HG03064 (cell line): ENCODE measurements at regions not wholly inside any gene's neighbourhood (a gene's known extent, or its start where the extent isn't known, plus 50 kb on each side); places are given as distances from the start of the nearest gene placed in this dataset.

ENCODE experiments used
- ATAC-seq: cut with Tn5 transposase; IDR thresholded peaks from one replicate; pipeline ENCODE4 v1.9.1; 2021; ENCODE audit warnings: low read depth; ENCODE audit not compliant: unreplicated experiment

GRCh38 chr16:85460252-85461021, 152.7 kb upstream of the GSE1 start:
- no peak for ATAC-seq

- no peak for ATAC-seq
Observed at GRCh38 chr16:85461022-85461813, 151.9 kb upstream of the GSE1 start.

GRCh38 chr16:85461814-85462713, 151.1 kb upstream of the GSE1 start:
- ATAC-seq = no peak

DNA sequence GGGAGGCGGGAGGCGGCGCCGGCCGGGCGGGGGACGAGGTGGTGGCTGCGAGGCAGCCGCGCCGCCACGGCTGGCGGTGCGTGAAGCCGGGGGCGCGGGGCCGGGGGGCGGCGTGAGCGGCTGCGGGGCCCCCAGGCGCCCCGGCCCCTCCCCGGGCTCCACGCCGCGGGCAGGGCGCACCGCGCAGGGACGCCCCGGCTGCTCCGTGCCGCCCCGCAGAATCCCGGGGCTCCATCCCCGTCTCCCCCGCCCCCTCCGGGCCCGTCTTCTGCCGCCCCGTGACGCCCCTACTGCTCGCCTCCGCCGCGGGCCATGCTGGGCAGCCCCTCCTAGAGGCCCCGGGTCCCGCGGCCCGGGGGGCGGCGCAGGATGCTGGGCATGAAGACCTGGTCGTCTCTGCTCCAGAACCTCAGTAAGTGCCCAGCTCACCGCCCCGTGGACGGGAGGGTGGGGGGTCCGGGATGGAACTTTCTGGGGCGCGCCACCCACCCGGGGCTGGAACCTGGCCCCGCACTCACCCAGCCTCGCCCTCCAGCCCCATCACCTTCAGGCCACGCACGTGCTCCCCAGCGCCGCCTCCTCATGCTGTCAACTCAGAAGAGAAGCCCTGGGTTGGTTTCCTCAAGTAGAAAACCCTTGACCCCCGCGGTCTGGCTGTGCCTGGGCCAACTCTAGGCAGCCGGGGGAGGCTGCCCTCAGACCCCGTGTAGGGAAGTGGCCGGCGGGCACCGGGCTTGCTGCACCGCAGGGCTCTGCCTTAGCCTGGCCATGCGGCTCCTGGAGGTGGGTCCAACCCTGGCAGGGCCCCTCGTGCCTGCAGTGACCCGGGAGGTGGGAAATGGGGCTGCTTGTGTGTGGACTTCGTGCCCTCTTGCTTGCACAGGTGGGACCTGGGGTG, 150.2 kb upstream of the GSE1 start:
- no peak for ATAC-seq

DNA sequence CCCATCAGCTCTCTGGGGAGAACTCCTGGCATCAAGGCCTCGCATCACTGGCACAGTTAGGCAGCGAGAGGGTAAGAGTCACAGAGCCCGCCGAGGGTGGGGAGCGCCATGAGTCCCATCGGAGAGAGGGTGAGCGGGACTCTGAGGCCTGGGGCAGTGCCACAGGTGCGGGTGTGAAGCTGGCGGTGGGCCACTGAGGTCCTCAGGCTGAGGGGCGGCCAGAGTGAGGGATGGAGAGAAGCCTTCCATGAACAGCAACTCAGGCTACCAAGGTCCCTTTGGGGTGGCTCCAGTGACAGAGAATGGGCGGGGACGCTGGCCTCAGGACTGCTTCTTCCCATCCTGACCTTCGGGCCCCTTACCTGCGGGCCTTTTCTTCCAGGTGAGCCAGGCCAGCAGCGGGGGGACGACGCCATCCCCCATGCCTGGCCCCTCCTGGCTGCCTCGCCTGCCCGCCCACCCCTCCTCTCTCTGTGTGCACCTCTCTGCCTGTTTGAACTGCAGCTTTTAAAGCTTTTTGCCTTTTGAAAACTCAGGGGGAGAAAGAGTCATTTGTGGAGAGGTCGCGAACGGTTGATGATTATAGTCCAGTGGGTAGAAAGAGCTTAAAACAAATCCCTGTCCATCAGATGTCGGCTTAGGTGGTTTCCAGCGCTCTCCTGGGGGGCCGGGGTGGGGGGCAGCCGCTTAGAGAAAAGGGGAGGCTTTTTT, 149.3 kb upstream of the GSE1 start:
- no peak for ATAC-seq

DNA sequence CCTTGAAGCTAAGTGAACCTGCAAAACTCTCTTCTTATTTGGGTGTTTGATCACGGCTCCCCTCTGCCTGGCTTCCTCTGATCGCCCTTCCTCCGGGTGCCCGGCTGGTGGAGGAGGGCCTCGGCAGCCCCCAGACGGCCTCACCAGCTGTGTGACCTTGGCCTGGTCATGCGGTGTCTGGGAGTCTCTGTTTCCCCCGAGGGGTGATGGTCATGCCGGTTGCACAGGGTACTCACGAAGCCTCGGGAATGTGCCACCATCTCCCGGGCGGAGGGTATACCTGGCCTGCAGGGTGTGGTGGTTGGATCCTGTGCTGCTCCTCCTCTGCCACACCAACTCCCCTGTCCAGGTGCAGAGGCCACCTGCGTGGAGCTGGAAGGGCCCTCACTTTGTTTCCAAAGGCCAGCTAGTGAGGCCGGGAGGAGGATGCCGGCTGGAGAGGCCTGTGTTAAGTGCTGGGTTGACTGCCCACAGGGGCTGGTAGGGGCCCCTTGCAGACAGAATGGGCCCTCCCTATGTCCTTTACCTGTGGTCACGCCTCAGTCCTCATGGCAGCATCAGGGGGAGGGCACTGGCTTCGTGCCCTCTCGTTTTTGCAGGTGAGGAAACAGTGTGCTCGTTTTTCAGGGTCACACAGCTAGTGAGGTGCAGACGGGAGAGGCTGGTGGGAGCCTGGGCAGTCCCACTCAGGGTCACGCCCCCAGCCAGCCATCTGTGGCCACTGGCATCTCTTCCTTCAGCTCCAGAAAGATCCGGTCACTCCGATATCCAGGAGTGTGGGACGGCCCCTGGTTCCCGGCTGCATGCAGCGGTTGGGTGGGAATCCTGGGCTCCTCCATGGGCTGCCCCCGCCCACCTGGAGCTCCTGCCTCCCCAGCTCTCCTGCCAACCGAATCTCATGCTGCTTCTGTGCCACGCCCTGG, 148.5 kb upstream of the GSE1 start:
- no peak for ATAC-seq

DNA sequence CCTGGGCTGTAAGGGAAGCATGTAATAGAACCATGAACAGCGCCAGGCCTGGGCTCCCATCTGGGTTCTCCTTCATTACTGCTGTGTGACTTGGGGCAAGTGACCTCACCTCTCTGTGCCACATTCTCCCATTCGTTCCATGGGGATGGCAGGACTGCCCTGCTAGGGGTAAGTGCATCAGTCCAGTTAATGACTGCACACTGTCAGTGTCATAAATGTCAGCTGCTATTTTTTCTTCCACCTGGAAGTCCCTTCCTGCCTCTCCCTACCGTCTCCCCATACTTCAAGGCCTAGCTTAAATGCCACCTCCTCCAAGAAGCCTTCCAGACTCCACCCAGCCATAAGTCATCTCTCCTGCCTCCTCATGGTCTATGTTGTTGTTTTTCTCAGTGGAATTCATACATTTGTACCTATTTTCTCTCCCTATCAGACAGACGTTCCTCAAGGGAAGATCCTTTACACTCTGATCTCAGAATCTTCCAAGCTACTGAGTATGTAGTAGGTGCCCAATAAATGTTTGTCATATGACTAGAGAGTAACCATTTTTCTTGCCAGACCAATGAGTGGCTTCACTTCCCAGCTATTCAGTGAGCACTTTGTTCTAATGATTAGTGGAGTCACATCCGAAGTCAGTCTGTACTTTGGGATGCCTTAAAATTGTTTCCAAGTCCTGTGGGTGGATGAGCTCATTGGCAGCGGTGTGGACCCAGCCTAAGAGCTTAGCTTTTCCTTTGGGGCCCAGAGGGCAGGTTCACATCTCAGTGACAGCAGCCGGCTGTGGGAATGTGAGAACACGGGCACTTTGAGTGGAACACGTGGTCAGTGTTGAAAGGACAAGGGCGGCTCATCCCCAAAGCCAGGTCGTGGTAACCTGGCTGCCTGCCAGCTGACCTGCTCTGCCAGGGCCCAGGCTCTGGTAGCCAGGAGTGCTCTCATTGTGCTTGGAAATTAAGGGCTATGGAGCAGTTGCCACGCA, 147.5 kb upstream of the GSE1 start:
- ATAC-seq = no peak

- no peak for ATAC-seq
Observed at GRCh38 chr16:85466304-85466700, 146.8 kb upstream of the GSE1 start.

GRCh38 chr16:85466989-85467388, 146.1 kb upstream of the GSE1 start:
- ATAC-seq = no peak

- no peak for ATAC-seq
Observed at GRCh38 chr16:85469929-85470590, 143.1 kb upstream of the GSE1 start.

DNA sequence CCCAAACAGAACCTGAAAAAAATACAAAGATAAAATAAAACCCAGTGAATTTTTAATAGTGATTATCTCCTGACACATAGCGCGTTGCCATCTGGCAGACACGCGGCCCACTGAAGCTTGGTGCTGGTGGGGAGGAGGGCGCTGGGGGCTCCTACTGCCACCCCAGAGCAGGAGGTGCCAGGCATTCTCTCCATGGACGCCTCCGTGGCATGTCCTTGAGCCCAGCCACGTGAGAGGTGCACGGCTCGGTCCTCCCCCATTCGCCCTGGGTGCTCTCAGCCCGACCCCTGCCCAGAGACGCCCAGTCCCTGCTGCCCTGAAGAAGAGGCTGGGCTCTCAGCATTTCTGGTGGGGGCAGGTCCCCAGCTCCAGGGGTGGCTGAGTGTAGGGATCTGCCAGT, 142.2 kb upstream of the GSE1 start:
- ATAC-seq = no peak

- no peak for ATAC-seq
Observed at GRCh38 chr16:85471469-85472431, 141.4 kb upstream of the GSE1 start.

- ATAC-seq = no peak
Observed at GRCh38 chr16:85472514-85472913, 140.6 kb upstream of the GSE1 start.

GRCh38 chr16:85473323-85473722, 139.8 kb upstream of the GSE1 start:
- ATAC-seq = no peak

- no peak for ATAC-seq
Observed at GRCh38 chr16:85473909-85474620, 139.1 kb upstream of the GSE1 start.
